Stomach (tissue), 4 donors: ENCODE measurements at regions not wholly inside any gene's neighbourhood (a gene's known extent, or its start where the extent isn't known, plus 50 kb on each side); places are given as distances from the start of the nearest gene placed in this dataset.

Source experiments
- CTCF ChIP-seq, 7 experiments: fragments of 450-650 bp in 4 of 7; fragments of 200-600 bp in 3 of 7; sonication (generic) in 3 of 7; IDR thresholded peaks; one replicate each; pipeline ENCODE4 v1.5.1; 2016 to 2019; ENCODE audit warnings: antibody characterized with exemption in 7 of 7, control low read depth in 2 of 7, mild to moderate bottlenecking in 1 of 7
- EP300 ChIP-seq: sonication (generic); formaldehyde crosslinking; IDR thresholded peaks from one replicate; pipeline ENCODE4 v1.6.1; 2017; ENCODE audit warnings: antibody characterized with exemption
- POLR2A ChIP-seq, 4 donors: fragments of 450-650 bp; IDR thresholded peaks; one replicate each; pipeline ENCODE4 v1.6.1; 2016; ENCODE audit warnings: antibody characterized with exemption in 4 of 4, control low read depth in 2 of 4, mild to moderate bottlenecking in 1 of 4, moderate library complexity in 1 of 4
- POLR2AphosphoS5 ChIP-seq, 3 donors: sonication (generic); formaldehyde crosslinking; IDR thresholded peaks; one replicate each; pipeline ENCODE4 v1.6.1; 2016; ENCODE audit warnings: antibody characterized with exemption in 3 of 3

- TF ChIP-seq CTCF (IDR thresholded peaks at IDR 0.05) (no peak), POLR2A (IDR thresholded peaks at IDR 0.05) (no peak), POLR2AphosphoS5 (IDR thresholded peaks at IDR 0.05) (no peak), EP300 (no peak)
Measured at GRCh38 chrX:42886519-42886918, 108.6 kb upstream of the PPP1R2C start.
